IMR-90 (cell line): ENCODE measurements at regions not wholly inside any gene's neighbourhood (a gene's known extent, or its start where the extent isn't known, plus 50 kb on each side); places are given as distances from the start of the nearest gene placed in this dataset.

Source experiments
- ATAC-seq: fragments of 200-7000 bp; cut with Tn5 transposase; 2 replicates; pipeline ENCODE4 v1.9.1; 2020; ENCODE audit warnings: low read depth, mild to moderate bottlenecking, moderate library complexity
- BruUV-seq: library from RNA; stranded (reverse); fragments of 400-500 nt; replicated peaks from 2 replicates; lab custom pipeline; 2021; lab: Mats Ljungman, UMichigan
- CTCF ChIA-PET: fragments of 300-600 bp; formaldehyde crosslinking; extraction: SDS; loops from one replicate; lab custom pipeline; 2021; ENCODE audit warnings: antibody characterized with exemption; lab: Yijun Ruan, JAX
- POLR2A ChIA-PET: fragments of 300-600 bp; sonication (Branson Sonifier 250); formaldehyde crosslinking; loops from one replicate; lab custom pipeline; 2022; ENCODE audit warnings: antibody characterized with exemption; ENCODE audit not compliant: unreplicated experiment; lab: Charles Lee
- DNase-seq: peaks from one replicate; pipeline ENCODE4 v3.0.0; 2013
- H2AFZ ChIP-seq: replicated peaks from 2 replicates; pipeline ENCODE3; 2013; ENCODE audit warnings: low read length, mild to moderate bottlenecking; ENCODE audit not compliant: poor library complexity
- H2AK5ac ChIP-seq: 2 replicates; pipeline ENCODE4 v1.6.1; 2013; ENCODE audit warnings: low read depth, low read length, inconsistent platforms
- H2AK9ac ChIP-seq: replicated peaks from 2 replicates; pipeline ENCODE3; 2013; ENCODE audit warnings: mild to moderate bottlenecking, low read depth, low read length, moderate library complexity; ENCODE audit not compliant: poor library complexity
- H2BK120ac ChIP-seq: 2 replicates; pipeline ENCODE4 v1.6.1; 2013; ENCODE audit warnings: low read depth, low read length, inconsistent platforms
- H2BK15ac ChIP-seq: 3 replicates; pipeline ENCODE4 v1.6.1; 2013; ENCODE audit warnings: low read depth, low read length, inconsistent platforms
- H2BK20ac ChIP-seq: 2 replicates; pipeline ENCODE4 v1.6.1; 2013; ENCODE audit warnings: low read depth, mild to moderate bottlenecking, inconsistent platforms, low read length, moderate library complexity
- H2BK5ac ChIP-seq: 2 replicates; pipeline ENCODE4 v1.6.1; 2013; ENCODE audit warnings: mild to moderate bottlenecking, low read depth, low read length, inconsistent platforms; ENCODE audit not compliant: poor library complexity, severe bottlenecking
- H3K14ac ChIP-seq: replicated peaks from 2 replicates; pipeline ENCODE4 v1.6.1; 2013; ENCODE audit warnings: low read depth, low read length, inconsistent platforms
- H3K18ac ChIP-seq: 2 replicates; pipeline ENCODE4 v1.6.1; 2013; ENCODE audit warnings: low read depth, low read length, control low read depth
- H3K23ac ChIP-seq: 2 replicates; pipeline ENCODE4 v1.6.1; 2013; ENCODE audit warnings: low read depth, low read length, inconsistent platforms
- H3K27ac ChIP-seq: 2 replicates; pipeline ENCODE4 v1.5.1; 2013; ENCODE audit warnings: mild to moderate bottlenecking, control low read depth, low read length; ENCODE audit not compliant: insufficient read depth
- H3K27me3 ChIP-seq: 2 replicates; pipeline ENCODE4 v1.6.1; 2013; ENCODE audit warnings: low read length; ENCODE audit not compliant: control insufficient read depth, insufficient read depth
- H3K36me3 ChIP-seq: 2 replicates; pipeline ENCODE4 v1.6.1; 2013; ENCODE audit warnings: low read length, mixed read lengths; ENCODE audit not compliant: control insufficient read depth, insufficient read depth
- H3K4ac ChIP-seq: 2 replicates; pipeline ENCODE4 v1.6.1; 2013; ENCODE audit warnings: low read depth, low read length, inconsistent platforms
- H3K4me1 ChIP-seq: 2 replicates; pipeline ENCODE4 v1.6.1; 2013; ENCODE audit warnings: low read length, mixed read lengths; ENCODE audit not compliant: control insufficient read depth, insufficient read depth
- H3K4me2 ChIP-seq: 2 replicates; pipeline ENCODE4 v1.6.1; 2013; ENCODE audit warnings: low read depth, mild to moderate bottlenecking, control low read depth, low read length, moderate library complexity
- H3K4me3 ChIP-seq: 2 replicates; pipeline ENCODE4 v1.5.1; 2013; ENCODE audit warnings: low read depth, mild to moderate bottlenecking, control low read depth, low read length, moderate library complexity; ENCODE audit not compliant: insufficient read depth
- H3K56ac ChIP-seq: 2 replicates; pipeline ENCODE4 v1.6.1; 2013; ENCODE audit warnings: low read length, inconsistent platforms; ENCODE audit not compliant: insufficient read depth; ENCODE audit errors: extremely low read depth
- H3K79me1 ChIP-seq, 2 experiments: 2 replicates each; pipeline ENCODE4 v1.6.1; 2013; ENCODE audit warnings: low read length in 2 of 2, inconsistent platforms in 1 of 2, low read depth in 1 of 2
- H3K9ac ChIP-seq: 2 replicates; pipeline ENCODE4 v1.6.1; 2013; ENCODE audit warnings: low read depth, low read length, control low read depth
- H3K9me1 ChIP-seq: 2 replicates; pipeline ENCODE4 v1.6.1; 2013; ENCODE audit warnings: low read length, inconsistent platforms; ENCODE audit not compliant: insufficient read depth
- H3K9me3 ChIP-seq: 2 replicates; pipeline ENCODE4 v1.6.1; 2013; ENCODE audit warnings: low read length; ENCODE audit not compliant: control insufficient read depth, insufficient read depth
- H4K20me1 ChIP-seq: 2 replicates; pipeline ENCODE4 v1.6.1; 2013; ENCODE audit warnings: low read length, inconsistent platforms; ENCODE audit not compliant: insufficient read depth
- H4K5ac ChIP-seq: 2 replicates; pipeline ENCODE4 v1.6.1; 2013; ENCODE audit warnings: mild to moderate bottlenecking, low read depth, low read length, control low read depth
- H4K8ac ChIP-seq, 2 experiments: 2 replicates each; pipeline ENCODE4 v1.6.1; 2013; ENCODE audit warnings: low read depth in 2 of 2, low read length in 2 of 2, control low read depth in 1 of 2, inconsistent platforms in 1 of 2
- H4K91ac ChIP-seq: 2 replicates; pipeline ENCODE4 v1.6.1; 2013; ENCODE audit warnings: low read depth, low read length, inconsistent platforms; ENCODE audit not compliant: insufficient read depth
- BHLHE40 ChIP-seq: fragments of 150-350 bp; IDR thresholded peaks from 2 replicates; pipeline ENCODE4 v1.6.1; 2016; ENCODE audit warnings: mild to moderate bottlenecking, low read depth, low read length
- CEBPB ChIP-seq: IDR thresholded peaks from 2 replicates; pipeline ENCODE4 v1.6.1; 2012; ENCODE audit warnings: low read depth, low read length, improper control_type of control experiment
- CHD1 ChIP-seq: IDR thresholded peaks from 2 replicates; pipeline ENCODE4 v1.6.1; 2012; ENCODE audit warnings: low read depth, low read length, improper control_type of control experiment
- CTCF ChIP-seq: conservative IDR thresholded peaks from 2 replicates; pipeline ENCODE4 v1.5.1; 2012; ENCODE audit warnings: mild to moderate bottlenecking, low read depth, low read length, improper control_type of control experiment
- ELK1 ChIP-seq: fragments of 150-350 bp; IDR thresholded peaks from 2 replicates; pipeline ENCODE4 v1.6.1; 2016; ENCODE audit warnings: low read depth, mild to moderate bottlenecking, low read length, moderate library complexity, borderline replicate concordance
- FOS ChIP-seq: fragments of 150-350 bp; IDR thresholded peaks from 2 replicates; pipeline ENCODE4 v1.6.1; 2016; ENCODE audit warnings: low read depth, low read length
- MAFK ChIP-seq: IDR thresholded peaks from 2 replicates; pipeline ENCODE4 v1.6.1; 2012; ENCODE audit warnings: low read depth, low read length, improper control_type of control experiment
- MAZ ChIP-seq: IDR thresholded peaks from 2 replicates; pipeline ENCODE4 v1.6.1; 2012; ENCODE audit warnings: low read depth, mild to moderate bottlenecking, low read length, improper control_type of control experiment, moderate library complexity, borderline replicate concordance
- MXI1 ChIP-seq: IDR thresholded peaks from 2 replicates; pipeline ENCODE4 v1.6.1; 2012; ENCODE audit warnings: low read depth, mild to moderate bottlenecking, low read length, moderate library complexity, borderline replicate concordance
- NFE2L2 ChIP-seq: fragments of 150-350 bp; IDR thresholded peaks from 2 replicates; pipeline ENCODE4 v1.6.1; 2016; ENCODE audit warnings: low read depth, mild to moderate bottlenecking, low read length
- POLR2A ChIP-seq: IDR thresholded peaks from 2 replicates; pipeline ENCODE4 v1.6.1; 2012; ENCODE audit warnings: mild to moderate bottlenecking, low read depth, low read length
- RAD21 ChIP-seq: IDR thresholded peaks from 2 replicates; pipeline ENCODE4 v1.6.1; 2012; ENCODE audit warnings: low read length, improper control_type of control experiment
- RCOR1 ChIP-seq: IDR thresholded peaks from 2 replicates; pipeline ENCODE4 v1.6.1; 2012; ENCODE audit warnings: mild to moderate bottlenecking, low read length, improper control_type of control experiment; ENCODE audit not compliant: insufficient replicate concordance
- RFX5 ChIP-seq: IDR thresholded peaks from 2 replicates; pipeline ENCODE4 v1.8.0; 2012; ENCODE audit warnings: low read depth, mild to moderate bottlenecking, low read length, moderate library complexity
- SMC3 ChIP-seq: fragments of 150-350 bp; IDR thresholded peaks from 2 replicates; pipeline ENCODE4 v1.6.1; 2016; ENCODE audit warnings: low read depth, mild to moderate bottlenecking, antibody characterized with exemption, low read length, moderate library complexity
- WGBS, 2 experiments: methylation state at CpG; one replicate each; pipeline versions ENCODE4 v1.1.5 to v1.1.7; 2013; ENCODE audit warnings: missing lambda C conversion rate in 2 of 2; ENCODE audit not compliant: insufficient read length in 1 of 2; ENCODE audit errors: extremely low coverage in 2 of 2; 5-methylcytosine and 5-hydroxymethylcytosine counted together
- dilution Hi-C: fragments of 300-500 bp; cut with HindIII; formaldehyde crosslinking; loops from one replicate; pipeline ENCODE4 v1.14.3; 2018; ENCODE audit warnings: low sequenced_read_pairs; ENCODE audit not compliant: unreplicated experiment
- in situ Hi-C: fragments of 300-500 bp; cut with MboI; formaldehyde crosslinking; loops from 3 replicates; pipeline ENCODE4 v1.14.3; 2019; ENCODE audit warnings: low sequenced_read_pairs, inconsistent platforms, mixed read lengths
- intact Hi-C: fragments of 100-400 bp; cut with micrococcal nuclease; formaldehyde crosslinking; loops from 2 replicates; pipeline ENCODE4 v1.10.0; 2022
- TF ChIP-seq, protein P1 (sequence below): fragments of 150-350 bp; IDR thresholded peaks from 2 replicates; pipeline ENCODE4 v1.6.1; 2017; ENCODE audit warnings: mild to moderate bottlenecking, antibody characterized with exemption, low read length, low read depth

- Histone ChIP-seq H2BK15ac (no peak overlapping the region; the same call in 2 of the 3 replicates), H4K5ac (peak overlapping the region; percentile 46; the same call in 1 of the 2 replicates), H3K4me1 (peaks cover 13% of the 10 kb centered on the region; the same call in 1 of the 2 replicates), H3K9me1 (no peaks in the 10 kb centered on the region), H3K56ac (no peak overlapping the region), H2BK5ac (no peak overlapping the region), H3K18ac (no peak overlapping the region), H2AK9ac (no peak overlapping the region), H2BK120ac (no peak overlapping the region), H3K4ac (no peak overlapping the region), H4K8ac (no peak overlapping the region), H2AK5ac (no peak overlapping the region), H3K27ac (no peak overlapping the region), H3K4me2 (no peak overlapping the region; the same call in 1 of the 2 replicates), H3K79me1 (peaks cover 0 to 7% of the 10 kb centered on the region in 2 experiments; a peak in 2 of 4 replicates), H2AFZ (no peak overlapping the region), H3K23ac (no peak overlapping the region), H3K14ac (no peak overlapping the region), H3K27me3 (no peaks in the 10 kb centered on the region), H4K91ac (no peak overlapping the region), H3K9me3 (no peaks in the 10 kb centered on the region), H4K20me1 (no peaks in the 10 kb centered on the region), H3K36me3 (no peaks in the 10 kb centered on the region), H3K9ac (no peak overlapping the region), H3K4me3 (no peak overlapping the region), H2BK20ac (no peak overlapping the region)
- no CpG with 5 or more reads among the region's 3 CpGs for WGBS, 2 experiments
- ChIA-PET CTCF (no interaction called here), POLR2A (no interaction called here)
- no peak for ATAC-seq
- DNase-seq = no peak
- in situ Hi-C loops = no loop called here
- intact Hi-C loops = no loop called here
- dilution Hi-C loops = no loop called here
- no TSS peak for BruUV-seq
- TF ChIP-seq BHLHE40 = no peak
- no peak for TF ChIP-seq CEBPB
- TF ChIP-seq NFE2L2 = no peak
- no peak for TF ChIP-seq MAFK
- TF ChIP-seq POLR2A = no peak
- TF ChIP-seq, protein P1, sequence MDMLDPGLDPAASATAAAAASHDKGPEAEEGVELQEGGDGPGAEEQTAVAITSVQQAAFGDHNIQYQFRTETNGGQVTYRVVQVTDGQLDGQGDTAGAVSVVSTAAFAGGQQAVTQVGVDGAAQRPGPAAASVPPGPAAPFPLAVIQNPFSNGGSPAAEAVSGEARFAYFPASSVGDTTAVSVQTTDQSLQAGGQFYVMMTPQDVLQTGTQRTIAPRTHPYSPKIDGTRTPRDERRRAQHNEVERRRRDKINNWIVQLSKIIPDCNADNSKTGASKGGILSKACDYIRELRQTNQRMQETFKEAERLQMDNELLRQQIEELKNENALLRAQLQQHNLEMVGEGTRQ = no peak
- no peak for TF ChIP-seq CHD1
- no peak for TF ChIP-seq RFX5
- TF ChIP-seq SMC3 = no peak
- no peak for TF ChIP-seq MAZ
- TF ChIP-seq RAD21 = no peak
- TF ChIP-seq ELK1 = no peak
- no peak for TF ChIP-seq MXI1
- no peak for TF ChIP-seq FOS
- no peak for TF ChIP-seq CTCF
- TF ChIP-seq RCOR1 = no peak
Observed at GRCh38 chr3:74535281-74535680, 79.2 kb downstream of the CNTN3 start.
